ENCODE measurements at regions not wholly inside any gene's neighbourhood (a gene's known extent, or its start where the extent isn't known, plus 50 kb on each side); places are given as distances from the start of the nearest gene placed in this dataset.

- Histone ChIP-seq H2BK20ac (ENCODE audit: low read depth, low read length) (no peak overlapping the region), H2AK9ac (replicated peaks; ENCODE audit: low read depth, low read length, poor library complexity) (no peak overlapping the region), H3K9me3 (ENCODE audit: control insufficient read depth, insufficient read depth, low read length) (peaks cover 4% of the 10 kb centered on the region; the same call in 1 of the 2 replicates), H3K4me2 (ENCODE audit: low read depth, low read length) (no peak overlapping the region), H3K4me3 (ENCODE audit: insufficient read depth, low read depth, low read length) (no peak overlapping the region), H2AFZ (replicated peaks; ENCODE audit: low read length, poor library complexity) (no peak overlapping the region), H3K4ac (ENCODE audit: low read depth, low read length) (no peak overlapping the region), H4K20me1 (ENCODE audit: insufficient read depth, low read length) (no peaks in the 10 kb centered on the region), H3K23ac (ENCODE audit: low read depth, low read length) (no peak overlapping the region), H3K14ac (replicated peaks; ENCODE audit: low read depth, low read length) (no peak overlapping the region), H3K79me1 (ENCODE audit: low read depth in 1 of 2, low read length in 2 of 2) (no peaks in the 10 kb centered on the region), H3K9me1 (ENCODE audit: insufficient read depth, low read length) (no peaks in the 10 kb centered on the region), H3K4me1 (ENCODE audit: control insufficient read depth, insufficient read depth, low read length) (no peaks in the 10 kb centered on the region), H2BK120ac (ENCODE audit: low read depth, low read length) (no peak overlapping the region), H3K56ac (ENCODE audit: extremely low read depth, insufficient read depth, low read length) (no peak overlapping the region), H2AK5ac (ENCODE audit: low read depth, low read length) (no peak overlapping the region), H2BK15ac (ENCODE audit: low read depth, low read length) (no peak overlapping the region), H4K8ac (ENCODE audit: low read depth in 2 of 2, low read length in 2 of 2) (no peak overlapping the region), H3K9ac (ENCODE audit: low read depth, low read length) (no peak overlapping the region), H3K27me3 (ENCODE audit: control insufficient read depth, insufficient read depth, low read length) (no peaks in the 10 kb centered on the region), H3K18ac (ENCODE audit: low read depth, low read length) (no peak overlapping the region), H4K5ac (ENCODE audit: low read depth, low read length) (no peak overlapping the region), H4K91ac (ENCODE audit: insufficient read depth, low read depth, low read length) (no peak overlapping the region), H3K27ac (ENCODE audit: insufficient read depth, low read length) (no peak overlapping the region), H2BK5ac (ENCODE audit: low read depth, low read length, poor library complexity, severe bottlenecking) (no peak overlapping the region), H3K36me3 (ENCODE audit: control insufficient read depth, insufficient read depth, low read length) (no peaks in the 10 kb centered on the region)
- in situ Hi-C loops (cut with MboI; ENCODE audit: low sequenced_read_pairs): no loop called here
- dilution Hi-C loops (cut with HindIII; ENCODE audit: low sequenced_read_pairs, unreplicated experiment): no loop called here
- no CpG with 5 or more reads among the region's 3 CpGs for WGBS, 2 experiments (ENCODE audit: extremely low coverage in 2 of 2, insufficient read length in 1 of 2)
- ChIA-PET POLR2A (ENCODE audit: unreplicated experiment) (no interaction called here), CTCF (interaction anchor here (0.6 kb wide), 1 partner anchor 550 kb away, joined by 6 read pairs; no protein-coding TSS in a partner anchor)
- no TSS peak for BruUV-seq (replicated peaks)
- intact Hi-C loops (cut with micrococcal nuclease): no loop called here
- no peak for TF ChIP-seq POLR2A (IDR thresholded peaks at IDR 0.05; ENCODE audit: low read depth, low read length)
- TF ChIP-seq SMC3 (IDR thresholded peaks at IDR 0.05; ENCODE audit: low read depth, low read length): no peak
- TF ChIP-seq, protein P1, sequence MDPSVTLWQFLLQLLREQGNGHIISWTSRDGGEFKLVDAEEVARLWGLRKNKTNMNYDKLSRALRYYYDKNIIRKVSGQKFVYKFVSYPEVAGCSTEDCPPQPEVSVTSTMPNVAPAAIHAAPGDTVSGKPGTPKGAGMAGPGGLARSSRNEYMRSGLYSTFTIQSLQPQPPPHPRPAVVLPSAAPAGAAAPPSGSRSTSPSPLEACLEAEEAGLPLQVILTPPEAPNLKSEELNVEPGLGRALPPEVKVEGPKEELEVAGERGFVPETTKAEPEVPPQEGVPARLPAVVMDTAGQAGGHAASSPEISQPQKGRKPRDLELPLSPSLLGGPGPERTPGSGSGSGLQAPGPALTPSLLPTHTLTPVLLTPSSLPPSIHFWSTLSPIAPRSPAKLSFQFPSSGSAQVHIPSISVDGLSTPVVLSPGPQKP (IDR thresholded peaks at IDR 0.05; ENCODE audit: borderline replicate concordance, low read depth, low read length): no peak
- TF ChIP-seq, protein P2, sequence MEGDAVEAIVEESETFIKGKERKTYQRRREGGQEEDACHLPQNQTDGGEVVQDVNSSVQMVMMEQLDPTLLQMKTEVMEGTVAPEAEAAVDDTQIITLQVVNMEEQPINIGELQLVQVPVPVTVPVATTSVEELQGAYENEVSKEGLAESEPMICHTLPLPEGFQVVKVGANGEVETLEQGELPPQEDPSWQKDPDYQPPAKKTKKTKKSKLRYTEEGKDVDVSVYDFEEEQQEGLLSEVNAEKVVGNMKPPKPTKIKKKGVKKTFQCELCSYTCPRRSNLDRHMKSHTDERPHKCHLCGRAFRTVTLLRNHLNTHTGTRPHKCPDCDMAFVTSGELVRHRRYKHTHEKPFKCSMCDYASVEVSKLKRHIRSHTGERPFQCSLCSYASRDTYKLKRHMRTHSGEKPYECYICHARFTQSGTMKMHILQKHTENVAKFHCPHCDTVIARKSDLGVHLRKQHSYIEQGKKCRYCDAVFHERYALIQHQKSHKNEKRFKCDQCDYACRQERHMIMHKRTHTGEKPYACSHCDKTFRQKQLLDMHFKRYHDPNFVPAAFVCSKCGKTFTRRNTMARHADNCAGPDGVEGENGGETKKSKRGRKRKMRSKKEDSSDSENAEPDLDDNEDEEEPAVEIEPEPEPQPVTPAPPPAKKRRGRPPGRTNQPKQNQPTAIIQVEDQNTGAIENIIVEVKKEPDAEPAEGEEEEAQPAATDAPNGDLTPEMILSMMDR (conservative IDR thresholded peaks at IDR 0.05; ENCODE audit: low read depth, low read length): no peak
- no peak for TF ChIP-seq CEBPB (IDR thresholded peaks at IDR 0.05; ENCODE audit: low read depth, low read length)
- DNase-seq (no peak), ATAC-seq (ENCODE audit: low read depth) (no peak)
Measured at GRCh38 chr16:6105115-6105514, 1007.5 kb upstream of the EEF2KMT start.
